ENCODE measurements at regions not wholly inside any gene's neighbourhood (a gene's known extent, or its start where the extent isn't known, plus 50 kb on each side); places are given as distances from the start of the nearest gene placed in this dataset.
A peak's percentile ranks its signal among the peaks of the same experiment; 100 is the strongest.

DNA sequence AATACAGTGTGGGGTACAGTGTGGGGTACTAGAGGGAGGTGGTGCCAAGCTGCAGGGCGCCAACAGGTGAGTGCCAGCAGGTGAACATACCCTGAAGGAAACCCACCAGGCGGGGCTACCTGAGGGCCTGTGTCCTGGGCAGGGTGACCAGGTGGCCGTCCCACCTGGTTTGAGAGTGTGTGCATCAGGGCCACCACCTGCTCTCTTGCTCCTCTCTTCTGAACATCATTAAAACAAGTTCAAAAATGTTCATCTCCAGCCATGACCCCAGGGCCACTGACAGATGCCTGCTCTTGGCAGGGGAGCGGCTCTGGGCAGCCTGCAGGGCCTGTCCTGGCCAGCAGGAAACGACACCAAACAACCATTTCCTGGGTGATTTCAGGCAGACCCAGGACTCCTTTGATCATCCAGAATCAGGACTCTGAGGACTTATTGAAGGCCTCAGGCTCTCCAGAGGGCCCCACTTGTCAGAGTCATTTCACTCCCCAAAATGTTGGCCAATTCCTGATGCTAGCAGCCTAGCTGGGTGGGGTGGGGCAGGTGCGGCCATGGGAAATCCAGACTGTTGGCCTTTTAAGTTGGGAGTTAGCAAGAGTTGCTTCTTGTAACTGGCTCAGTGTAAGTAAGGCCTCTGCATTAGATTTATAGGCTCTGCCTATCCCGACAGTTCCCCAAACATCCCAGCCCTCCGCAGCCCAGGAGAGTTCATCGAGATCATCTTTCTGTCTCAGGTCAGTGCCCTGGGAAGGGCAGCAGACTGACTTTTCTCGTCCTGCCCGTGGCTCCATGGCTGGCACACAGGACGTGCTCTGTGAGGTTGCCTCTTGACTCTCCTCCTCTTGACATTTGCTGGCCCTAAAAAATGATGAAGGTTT lies 111.5 kb upstream of the ZNF236 start:
- Mint-ChIP-seq H3K9me3 (ENCODE audit: low read depth) (no peaks in the 10 kb centered on the region), H3K36me3 (ENCODE audit: low read depth) (no peaks in the 10 kb centered on the region), H3K27ac (ENCODE audit: unreplicated experiment) (no peak overlapping the region), H3K27me3 (ENCODE audit: low read depth) (no peaks in the 10 kb centered on the region), H3K4me1 (ENCODE audit: low read depth) (peaks cover 9% of the 10 kb centered on the region), H3K4me3 (ENCODE audit: unreplicated experiment) (no peak overlapping the region)
- TF ChIP-seq, protein P1, sequence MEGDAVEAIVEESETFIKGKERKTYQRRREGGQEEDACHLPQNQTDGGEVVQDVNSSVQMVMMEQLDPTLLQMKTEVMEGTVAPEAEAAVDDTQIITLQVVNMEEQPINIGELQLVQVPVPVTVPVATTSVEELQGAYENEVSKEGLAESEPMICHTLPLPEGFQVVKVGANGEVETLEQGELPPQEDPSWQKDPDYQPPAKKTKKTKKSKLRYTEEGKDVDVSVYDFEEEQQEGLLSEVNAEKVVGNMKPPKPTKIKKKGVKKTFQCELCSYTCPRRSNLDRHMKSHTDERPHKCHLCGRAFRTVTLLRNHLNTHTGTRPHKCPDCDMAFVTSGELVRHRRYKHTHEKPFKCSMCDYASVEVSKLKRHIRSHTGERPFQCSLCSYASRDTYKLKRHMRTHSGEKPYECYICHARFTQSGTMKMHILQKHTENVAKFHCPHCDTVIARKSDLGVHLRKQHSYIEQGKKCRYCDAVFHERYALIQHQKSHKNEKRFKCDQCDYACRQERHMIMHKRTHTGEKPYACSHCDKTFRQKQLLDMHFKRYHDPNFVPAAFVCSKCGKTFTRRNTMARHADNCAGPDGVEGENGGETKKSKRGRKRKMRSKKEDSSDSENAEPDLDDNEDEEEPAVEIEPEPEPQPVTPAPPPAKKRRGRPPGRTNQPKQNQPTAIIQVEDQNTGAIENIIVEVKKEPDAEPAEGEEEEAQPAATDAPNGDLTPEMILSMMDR (IDR thresholded peaks at IDR 0.05), result no peak
- no peak for DNase-seq (ENCODE audit: low spot score)

DNA sequence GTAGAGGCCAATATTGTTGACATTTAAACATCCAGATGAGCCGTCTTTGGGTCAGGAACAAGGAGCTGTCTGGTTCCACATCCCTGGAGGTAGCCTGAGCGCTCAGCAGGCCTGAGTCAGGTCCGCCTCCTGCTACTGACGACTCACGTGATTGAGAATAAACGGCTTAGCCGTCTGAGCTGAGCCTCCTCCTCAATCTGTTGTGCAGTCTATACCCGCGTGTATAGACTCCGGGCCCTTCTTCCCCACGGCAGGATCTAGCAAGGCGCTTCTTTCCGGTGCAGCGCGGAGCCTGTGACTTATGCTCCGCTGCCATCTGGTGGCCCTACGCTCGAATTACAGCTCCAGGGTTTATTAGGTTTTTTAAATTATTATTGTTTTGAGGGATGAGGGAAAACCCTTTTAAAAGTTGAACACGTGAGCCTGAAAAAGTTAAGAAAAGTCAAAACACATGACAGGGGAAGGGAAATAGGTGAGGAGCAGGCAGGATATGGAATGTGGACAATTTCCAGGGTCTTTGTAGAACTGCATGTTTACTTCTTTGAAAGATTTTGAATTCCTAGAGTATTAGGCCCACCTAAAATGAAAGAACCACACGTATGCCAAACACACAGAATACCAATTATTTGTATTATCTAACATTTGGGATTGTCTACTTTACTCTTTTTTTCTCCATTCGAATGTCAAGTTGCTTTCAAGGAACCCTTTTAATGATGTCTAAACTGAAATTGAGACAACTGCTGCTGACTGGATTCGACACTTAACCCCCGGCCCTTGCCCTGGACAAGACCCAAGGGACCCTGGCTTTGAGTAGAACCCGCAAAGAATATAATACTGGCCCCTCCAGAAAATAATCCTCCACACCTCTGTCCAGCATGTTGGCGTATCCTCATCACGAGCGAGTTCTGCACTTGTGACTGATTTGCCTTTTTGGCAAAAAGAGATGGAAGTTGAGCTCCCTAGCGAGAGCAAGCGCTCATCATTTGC lies 112.4 kb upstream of the ZNF236 start:
- no peaks in the 10 kb centered on the region for H3K27me3 Mint-ChIP-seq (ENCODE audit: low read depth)
- TF ChIP-seq, protein P1 (IDR thresholded peaks at IDR 0.05), result peak; percentile 98
- no peak overlapping the region for H3K27ac Mint-ChIP-seq (ENCODE audit: unreplicated experiment)
- H3K36me3 Mint-ChIP-seq (ENCODE audit: low read depth), result no peaks in the 10 kb centered on the region
- peaks cover 9% of the 10 kb centered on the region for H3K4me1 Mint-ChIP-seq (ENCODE audit: low read depth)
- DNase-seq (ENCODE audit: low spot score), result no peak
- H3K9me3 Mint-ChIP-seq (ENCODE audit: low read depth), result no peaks in the 10 kb centered on the region
- H3K4me3 Mint-ChIP-seq (ENCODE audit: unreplicated experiment), result no peak overlapping the region

DNA sequence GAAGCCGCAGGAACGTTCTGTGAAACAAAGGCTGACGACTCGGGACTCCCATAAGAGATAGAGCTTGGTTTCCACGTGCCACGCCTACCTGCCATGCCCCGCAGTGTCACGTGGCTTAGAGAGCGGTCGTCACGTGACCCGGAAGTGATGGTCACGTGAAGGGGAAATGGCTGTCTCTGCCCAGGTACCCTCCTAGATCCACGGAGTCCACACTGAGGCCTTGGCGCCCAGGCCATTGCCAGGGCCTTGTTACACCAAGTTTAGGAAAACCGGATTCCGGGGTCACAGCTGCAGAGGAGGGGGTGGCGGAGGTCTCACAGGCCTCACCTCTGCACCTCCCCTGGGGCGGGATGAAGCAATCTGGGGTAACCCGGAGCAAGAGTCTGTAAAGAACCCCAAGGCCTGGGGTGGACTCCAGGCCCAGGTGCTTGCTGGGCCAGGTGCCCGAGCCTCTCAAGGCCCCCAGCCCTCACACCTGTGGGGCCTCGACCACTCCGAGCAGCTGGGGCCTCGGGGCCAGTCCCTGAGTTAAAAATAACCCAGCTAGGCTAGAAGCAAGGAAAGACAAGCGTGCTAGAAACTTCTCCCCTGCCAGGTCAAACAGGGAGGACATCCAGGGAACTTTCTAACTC lies 113.5 kb upstream of the ZNF236 start:
- Mint-ChIP-seq H3K36me3 (ENCODE audit: low read depth) (no peaks in the 10 kb centered on the region), H3K27me3 (ENCODE audit: low read depth) (no peaks in the 10 kb centered on the region), H3K27ac (ENCODE audit: unreplicated experiment) (no peak overlapping the region), H3K4me3 (ENCODE audit: unreplicated experiment) (no peak overlapping the region), H3K4me1 (ENCODE audit: low read depth) (peaks cover 9% of the 10 kb centered on the region), H3K9me3 (ENCODE audit: low read depth) (no peaks in the 10 kb centered on the region)
- TF ChIP-seq, protein P1 (IDR thresholded peaks at IDR 0.05), result no peak
- DNase-seq (ENCODE audit: low spot score), result no peak

DNA sequence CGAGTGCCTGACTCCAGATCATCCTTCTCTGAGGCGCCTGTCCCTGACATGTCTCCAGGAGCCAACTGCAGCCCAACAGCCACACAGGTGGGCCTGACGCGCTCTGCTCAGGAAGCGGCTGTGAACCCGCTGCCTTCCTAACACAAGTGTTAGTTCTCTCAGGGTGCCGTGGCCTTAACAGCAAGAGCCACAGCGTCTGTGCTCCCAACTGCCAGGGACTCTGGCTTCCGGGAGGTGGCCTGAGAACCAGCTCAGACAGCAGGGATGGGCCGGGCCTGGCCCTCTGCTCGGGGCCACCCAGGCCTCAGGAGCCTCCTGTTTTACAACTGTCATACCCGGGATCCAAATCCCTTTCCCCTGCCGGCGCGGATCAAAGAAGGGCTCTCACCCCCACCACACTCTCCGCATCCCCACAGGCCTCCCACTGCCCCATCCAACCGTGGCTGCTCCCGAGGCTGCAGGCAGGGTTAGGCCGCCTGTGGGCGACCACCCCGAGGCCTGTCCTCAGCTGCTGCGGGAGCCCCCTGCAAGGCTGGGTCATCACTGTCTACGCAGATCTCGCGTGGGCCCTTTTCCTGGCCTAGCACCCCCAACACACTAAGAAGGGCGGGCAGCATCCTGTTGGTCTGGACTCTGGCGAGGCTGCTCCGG lies 114.2 kb upstream of the ZNF236 start:
- DNase-seq (ENCODE audit: low spot score), result no peak
- TF ChIP-seq, protein P1 (IDR thresholded peaks at IDR 0.05), result no peak
- Mint-ChIP-seq H3K4me1 (ENCODE audit: low read depth) (peaks cover 9% of the 10 kb centered on the region), H3K27ac (ENCODE audit: unreplicated experiment) (no peak overlapping the region), H3K9me3 (ENCODE audit: low read depth) (no peaks in the 10 kb centered on the region), H3K36me3 (ENCODE audit: low read depth) (no peaks in the 10 kb centered on the region), H3K27me3 (ENCODE audit: low read depth) (peaks cover under 1% of the 10 kb centered on the region), H3K4me3 (ENCODE audit: unreplicated experiment) (no peak overlapping the region)
